DMS79 (cell line): ENCODE measurements at regions not wholly inside any gene's neighbourhood (a gene's known extent, or its start where the extent isn't known, plus 50 kb on each side); places are given as distances from the start of the nearest gene placed in this dataset.

Experiments
- DNase-seq: peaks from one replicate; lab custom pipeline; 2025; lab: John Stamatoyannopoulos, UW

DNA sequence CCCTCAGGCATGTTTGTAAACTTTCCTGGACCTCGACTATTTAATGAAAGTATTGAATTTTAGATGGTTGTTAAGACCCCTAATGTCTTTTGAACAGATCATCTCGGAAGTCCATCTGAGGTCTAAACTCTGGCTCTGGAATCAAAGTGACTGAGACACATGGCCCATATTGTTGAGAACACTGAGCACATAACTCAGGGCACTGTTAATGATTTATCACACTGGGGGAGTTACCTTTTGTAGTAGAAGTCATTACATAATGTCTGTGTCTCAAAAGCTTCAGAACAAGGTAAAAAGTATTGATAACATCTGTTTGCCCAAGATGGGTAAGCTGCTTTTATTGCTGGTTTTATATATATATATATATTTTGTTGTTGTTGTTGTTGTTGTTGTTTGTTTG is 103.4 kb upstream of the HS3ST1 start:
- DNase-seq = no peak

GRCh38 chr4:11529625-11530201 is 101.0 kb upstream of the HS3ST1 start:
- DNase-seq = no peak

DNA sequence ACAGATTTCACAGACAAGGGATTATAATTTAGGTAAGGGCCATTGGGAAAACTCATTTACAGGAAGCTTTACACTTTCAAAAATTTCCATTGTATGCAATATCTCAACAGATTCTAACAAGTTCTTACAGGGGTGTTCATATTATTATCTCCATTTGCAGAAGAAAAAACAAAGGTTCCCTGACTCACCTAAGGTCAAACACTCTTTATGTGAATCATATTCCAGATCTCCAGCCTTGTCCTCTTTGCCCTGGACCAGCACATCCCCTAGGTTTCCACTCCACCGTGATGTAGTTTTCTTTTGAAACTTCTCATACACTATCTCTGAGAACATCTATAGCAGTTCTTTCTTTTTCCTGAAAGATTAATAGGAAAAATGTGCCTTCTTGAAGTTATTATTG is 96.4 kb upstream of the HS3ST1 start:
- no peak for DNase-seq

- DNase-seq = no peak
Measured at GRCh38 chr4:11518754-11519153, 90.1 kb upstream of the HS3ST1 start.

- no peak for DNase-seq
Measured at GRCh38 chr4:11514779-11515419, 86.2 kb upstream of the HS3ST1 start.

- DNase-seq = no peak
Measured at GRCh38 chr4:11514003-11514402, 85.3 kb upstream of the HS3ST1 start.

DNA sequence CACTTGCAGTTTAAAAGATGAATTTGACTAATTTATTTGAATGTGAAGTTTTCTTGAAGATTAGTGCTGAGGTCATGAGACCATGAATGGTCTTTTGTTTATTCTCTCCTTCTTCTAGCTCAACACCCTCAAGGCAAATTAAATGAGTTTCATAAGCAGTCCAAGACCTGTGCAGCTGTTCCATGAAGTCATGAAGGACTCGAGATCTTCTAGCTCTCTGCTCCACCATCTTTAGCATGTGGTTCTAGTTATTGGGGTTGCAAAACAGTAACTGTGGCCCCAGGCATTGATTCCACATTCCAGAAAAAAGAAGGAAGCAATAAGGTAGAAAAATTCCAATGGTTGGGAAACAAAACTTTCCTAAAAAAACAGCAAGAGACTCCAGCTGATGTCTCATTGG is 84.2 kb upstream of the HS3ST1 start:
- DNase-seq = no peak

- DNase-seq = no peak
Measured at GRCh38 chr4:11511321-11511720, 82.6 kb upstream of the HS3ST1 start.

- no peak for DNase-seq
Measured at GRCh38 chr4:11507920-11508319, 79.2 kb upstream of the HS3ST1 start.

DNA sequence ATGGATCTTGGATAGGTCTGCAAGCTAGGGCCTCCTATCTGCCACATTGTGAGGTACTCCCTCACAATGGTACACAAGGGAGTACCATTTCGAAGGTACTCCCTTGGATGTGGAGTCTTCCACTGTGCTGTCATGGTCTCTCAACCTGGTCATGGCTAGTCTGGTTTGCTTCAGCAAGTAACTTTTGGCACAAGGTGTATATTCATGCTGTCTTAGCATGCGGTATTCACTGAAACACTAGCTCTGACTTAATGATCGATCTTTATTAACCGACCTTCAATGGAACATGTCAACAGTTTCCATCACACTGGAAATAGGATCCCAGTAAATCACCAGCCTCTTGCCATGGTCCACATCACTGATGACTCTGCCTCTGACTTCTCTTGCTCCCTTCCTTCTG is 77.5 kb upstream of the HS3ST1 start:
- no peak for DNase-seq

- DNase-seq = no peak
Measured at GRCh38 chr4:11505221-11505971, 76.7 kb upstream of the HS3ST1 start.

- DNase-seq = no peak
Measured at GRCh38 chr4:11503166-11503565, 74.5 kb upstream of the HS3ST1 start.

DNA sequence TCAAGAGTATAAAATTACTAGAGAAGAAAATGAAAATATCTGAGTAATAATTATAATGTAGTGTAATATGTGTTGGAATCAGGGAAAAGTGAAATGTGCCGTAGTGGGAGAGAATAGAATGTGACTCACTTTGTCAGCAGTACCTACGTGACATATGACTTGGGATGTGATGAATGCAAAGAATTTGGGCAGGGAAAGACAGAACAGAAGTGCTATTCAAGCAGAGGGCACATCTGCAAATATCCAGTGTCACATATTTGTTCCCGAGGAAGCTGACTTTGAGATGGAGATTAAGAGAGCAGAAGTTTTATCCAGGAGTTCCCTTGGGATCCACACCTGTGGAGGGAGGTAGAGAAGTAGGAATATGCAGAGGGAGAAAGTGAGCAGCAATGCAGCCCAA is 69.3 kb upstream of the HS3ST1 start:
- no peak for DNase-seq

- DNase-seq = no peak
Measured at GRCh38 chr4:11497212-11497806, 68.6 kb upstream of the HS3ST1 start.

- no peak for DNase-seq
Measured at GRCh38 chr4:11496351-11496829, 67.7 kb upstream of the HS3ST1 start.

- no peak for DNase-seq
Measured at GRCh38 chr4:11495818-11496217, 67.1 kb upstream of the HS3ST1 start.

DNA sequence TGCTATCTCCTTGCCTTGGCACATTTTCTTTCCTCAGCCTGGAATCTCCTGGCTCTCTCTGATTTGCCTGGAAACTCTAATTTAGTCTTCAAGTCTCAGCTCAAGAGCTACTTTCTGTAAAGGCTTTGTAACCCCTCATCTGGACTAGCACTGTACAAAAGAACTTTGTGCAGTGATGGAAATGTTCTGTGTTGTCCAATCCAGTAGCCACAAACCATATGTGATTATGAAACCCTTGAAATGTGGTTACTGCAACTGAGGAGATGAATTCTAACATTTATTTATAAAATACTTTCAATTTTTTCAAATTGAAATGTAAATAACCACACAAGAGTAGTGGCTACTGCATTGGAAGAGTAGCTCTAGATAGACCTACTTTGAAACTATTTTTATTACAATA is 66.6 kb upstream of the HS3ST1 start:
- no peak for DNase-seq

- DNase-seq = no peak
Measured at GRCh38 chr4:11494232-11494631, 65.5 kb upstream of the HS3ST1 start.

DNA sequence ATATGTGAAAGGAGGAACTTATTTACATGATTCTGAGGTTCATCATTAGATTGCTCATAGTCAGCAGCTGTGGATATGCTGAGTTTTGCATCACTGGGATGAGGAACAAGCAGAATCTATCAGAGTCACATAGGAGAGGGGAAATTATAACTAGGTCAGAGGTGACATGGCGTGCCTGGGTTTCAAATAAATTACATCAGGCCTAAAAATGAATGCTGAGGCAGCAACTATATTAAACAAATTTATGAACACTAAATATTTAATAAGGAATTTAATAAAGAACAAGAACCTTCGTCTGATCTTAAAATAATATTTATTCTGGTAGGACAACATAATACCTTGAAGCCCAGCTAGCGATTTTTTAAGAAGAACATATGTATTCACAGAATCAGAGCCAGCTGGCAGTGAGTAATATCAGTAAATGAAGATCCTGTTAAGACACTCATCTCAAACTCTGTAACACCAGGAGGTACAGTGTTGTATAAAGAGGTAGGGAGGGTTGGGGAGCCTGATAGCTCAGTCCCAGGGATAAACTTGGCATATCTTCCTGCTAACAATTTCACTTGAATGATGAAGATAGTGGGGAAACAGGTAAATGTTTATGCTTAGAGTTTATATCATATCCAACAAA is 60.9 kb upstream of the HS3ST1 start:
- DNase-seq = no peak

DNA sequence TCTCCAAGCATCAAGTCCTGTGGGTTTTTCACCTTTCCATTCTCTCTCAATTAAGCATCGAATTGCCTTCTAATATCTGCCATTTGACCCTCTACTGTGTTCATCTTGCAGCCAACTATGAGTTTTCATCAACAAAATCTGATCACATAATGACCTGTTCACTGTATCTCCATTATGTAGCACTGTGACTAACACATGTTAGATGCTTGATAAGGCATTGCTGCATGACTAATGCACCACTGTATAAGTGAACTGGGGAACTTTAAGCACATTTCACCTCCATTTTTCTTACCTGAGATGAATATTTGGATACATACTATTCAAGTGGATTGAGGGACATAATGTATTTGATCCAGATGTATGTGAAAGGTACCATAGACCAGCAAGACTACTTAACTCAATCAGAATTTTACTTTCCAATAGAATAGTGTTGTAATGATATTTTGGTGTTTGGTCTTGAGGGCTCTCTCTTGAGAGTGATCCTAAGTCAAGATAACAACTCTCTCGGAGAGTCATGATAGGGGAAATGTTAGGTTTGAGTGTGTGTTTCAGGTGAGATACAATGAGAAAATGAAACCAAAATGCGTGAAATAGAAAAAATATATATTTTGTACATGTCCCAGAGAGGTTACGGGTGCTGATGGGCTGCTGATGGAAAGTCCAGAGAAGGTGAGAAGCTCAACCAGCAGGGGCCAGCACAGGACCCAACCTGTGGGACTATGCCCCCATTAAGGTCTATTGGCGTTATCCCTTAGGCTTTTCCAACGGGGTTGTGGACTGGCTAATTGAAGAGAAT is 60.2 kb upstream of the HS3ST1 start:
- DNase-seq = no peak

DNA sequence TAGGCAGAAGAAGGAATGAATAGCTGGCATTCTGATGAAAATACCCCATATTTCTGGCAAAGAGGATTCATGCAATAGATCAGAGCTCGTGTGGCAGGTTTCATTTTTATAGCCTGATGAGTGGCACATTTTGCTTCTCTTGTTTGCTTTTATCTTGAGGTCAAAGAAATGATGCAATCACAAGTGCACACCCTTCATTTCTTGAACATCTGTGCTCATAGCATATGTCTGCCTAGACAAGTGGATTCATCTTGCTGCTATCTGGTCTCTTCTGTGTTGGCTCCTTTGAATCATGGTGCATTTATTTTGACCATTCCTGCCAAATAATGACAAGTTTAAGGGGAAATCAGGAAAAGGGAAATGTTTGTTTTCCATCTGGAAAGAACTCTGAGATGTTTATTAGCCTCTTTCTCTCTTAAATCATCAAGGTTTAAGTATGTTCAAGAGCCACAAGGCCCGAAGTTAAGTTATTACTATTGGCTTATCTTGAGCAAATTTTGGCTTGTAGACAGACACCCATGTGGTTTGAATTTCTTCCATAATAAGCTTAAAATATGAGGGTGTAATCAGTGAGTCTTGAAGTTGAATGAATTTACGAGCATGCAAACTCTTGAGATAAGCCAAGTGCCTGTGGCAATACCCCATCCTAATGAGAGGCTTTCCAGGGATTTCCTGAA is 59.3 kb upstream of the HS3ST1 start:
- no peak for DNase-seq
